EH (cell line): ENCODE measurements at regions not wholly inside any gene's neighbourhood (a gene's known extent, or its start where the extent isn't known, plus 50 kb on each side); places are given as distances from the start of the nearest gene placed in this dataset.
"Not testable (repeated sequence)": the region's sequence is repeated elsewhere in the genome, so short reads cannot be mapped to it uniquely, and the experiment has no call there.

ENCODE experiments used
- DNase-seq: peaks from one replicate; pipeline ENCODE4 v3.0.0-alpha.2; 2015; ENCODE audit warnings: low read depth

GRCh38 chr15:95693917-95694316 lies 636.6 kb upstream of the NR2F2 start:
- no peak for DNase-seq

DNA sequence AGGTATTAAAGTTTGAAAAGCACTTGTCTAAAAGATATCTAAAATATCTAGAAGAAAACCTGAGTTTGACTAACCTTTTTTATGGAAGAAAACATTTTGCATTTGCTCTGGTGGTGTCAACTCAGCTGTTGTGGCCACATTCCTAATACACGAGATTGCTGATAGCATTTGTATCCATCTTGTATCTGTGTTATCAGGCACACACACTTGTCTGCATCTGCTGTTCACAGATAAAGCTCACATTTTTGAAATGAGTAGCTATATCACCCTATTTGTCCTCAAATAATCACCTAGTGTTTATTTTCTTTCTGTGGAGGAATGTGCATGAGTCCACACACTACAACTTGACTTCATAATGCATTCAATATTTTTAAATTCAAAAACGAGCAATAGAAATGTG lies 632.3 kb upstream of the NR2F2 start:
- DNase-seq: peak; percentile 16

DNA sequence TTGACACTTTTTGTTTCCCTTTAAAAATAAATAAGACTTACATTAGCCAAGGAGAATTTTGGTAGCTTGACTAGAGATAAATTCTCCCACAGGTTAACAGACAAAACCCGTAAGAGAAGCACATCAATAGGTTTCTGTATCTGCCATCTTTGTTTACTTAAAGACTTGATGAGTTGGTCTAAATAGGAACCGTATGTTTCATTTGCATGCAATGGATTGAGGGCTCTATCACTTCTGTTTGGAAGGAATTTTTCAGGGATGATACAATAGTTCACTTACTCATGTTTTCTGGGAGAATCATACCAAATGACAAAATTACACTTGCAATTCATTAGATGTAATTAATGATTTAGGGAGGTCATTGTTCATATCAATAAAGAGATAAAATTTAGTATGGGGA lies 631.5 kb upstream of the NR2F2 start:
- peak; percentile 68 for DNase-seq

- DNase-seq: no peak
Observed at GRCh38 chr15:95699578-95699977, 630.9 kb upstream of the NR2F2 start.

DNA sequence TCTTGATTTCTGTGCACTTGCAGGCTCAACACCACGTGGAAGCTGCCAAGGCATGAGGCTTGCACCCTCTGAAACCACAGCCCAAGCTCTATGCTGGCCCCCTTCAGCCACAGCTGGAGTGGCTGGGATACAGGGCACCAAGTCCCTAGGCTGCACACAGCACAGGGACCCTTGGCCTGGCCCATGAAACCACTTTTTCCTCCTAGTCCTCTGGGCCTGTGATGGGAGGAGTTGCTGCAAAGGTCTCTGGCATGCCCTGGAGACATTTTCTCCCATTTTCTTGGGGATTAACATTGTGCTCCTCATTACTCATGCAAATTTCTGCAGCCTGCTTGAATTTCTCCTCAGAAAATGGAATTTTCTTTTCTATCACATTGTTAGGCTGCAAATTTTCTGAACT lies 629.8 kb upstream of the NR2F2 start:
- DNase-seq: not testable (repeated sequence)

- no peak for DNase-seq
Observed at GRCh38 chr15:95701410-95701809, 629.1 kb upstream of the NR2F2 start.

GRCh38 chr15:95709959-95710695 lies 620.4 kb upstream of the NR2F2 start:
- DNase-seq: no peak

DNA sequence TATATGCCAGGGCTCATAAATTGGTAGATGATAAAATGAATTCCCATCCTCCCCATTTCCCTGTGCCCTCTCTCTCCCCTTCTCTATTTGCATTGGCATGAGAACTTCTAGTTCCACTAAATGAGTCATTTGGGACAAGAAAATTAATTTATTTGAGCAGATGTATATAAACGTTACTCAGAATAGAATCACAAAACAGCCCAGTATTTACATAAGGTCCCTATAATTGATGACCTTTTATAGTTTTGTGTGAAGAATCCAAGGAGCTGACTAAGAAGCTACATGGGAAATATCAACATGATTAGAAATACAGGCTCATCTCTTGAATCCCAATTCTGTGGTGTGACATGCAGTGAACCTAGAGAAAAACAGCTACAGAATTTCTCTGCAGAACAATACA lies 617.7 kb upstream of the NR2F2 start:
- DNase-seq: peak; percentile 82

DNA sequence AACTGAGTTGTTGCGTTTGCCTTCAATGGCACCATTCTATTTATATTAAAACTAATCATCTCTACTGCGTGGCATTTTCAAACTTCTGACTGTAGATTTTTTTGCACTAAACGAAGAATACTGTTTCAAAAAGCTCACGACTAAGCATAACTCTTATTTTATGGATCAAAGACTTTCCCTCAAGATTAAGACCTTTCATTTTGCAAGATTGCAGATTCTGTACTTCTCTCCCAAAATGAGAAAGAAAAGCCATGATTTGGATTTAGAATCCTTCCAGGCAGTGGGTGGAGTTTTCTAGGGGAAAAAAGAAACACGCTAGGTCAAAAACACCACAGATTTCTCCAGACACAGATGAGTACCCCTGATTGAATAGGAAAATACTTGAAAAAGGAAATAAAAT lies 617.2 kb upstream of the NR2F2 start:
- no peak for DNase-seq

DNA sequence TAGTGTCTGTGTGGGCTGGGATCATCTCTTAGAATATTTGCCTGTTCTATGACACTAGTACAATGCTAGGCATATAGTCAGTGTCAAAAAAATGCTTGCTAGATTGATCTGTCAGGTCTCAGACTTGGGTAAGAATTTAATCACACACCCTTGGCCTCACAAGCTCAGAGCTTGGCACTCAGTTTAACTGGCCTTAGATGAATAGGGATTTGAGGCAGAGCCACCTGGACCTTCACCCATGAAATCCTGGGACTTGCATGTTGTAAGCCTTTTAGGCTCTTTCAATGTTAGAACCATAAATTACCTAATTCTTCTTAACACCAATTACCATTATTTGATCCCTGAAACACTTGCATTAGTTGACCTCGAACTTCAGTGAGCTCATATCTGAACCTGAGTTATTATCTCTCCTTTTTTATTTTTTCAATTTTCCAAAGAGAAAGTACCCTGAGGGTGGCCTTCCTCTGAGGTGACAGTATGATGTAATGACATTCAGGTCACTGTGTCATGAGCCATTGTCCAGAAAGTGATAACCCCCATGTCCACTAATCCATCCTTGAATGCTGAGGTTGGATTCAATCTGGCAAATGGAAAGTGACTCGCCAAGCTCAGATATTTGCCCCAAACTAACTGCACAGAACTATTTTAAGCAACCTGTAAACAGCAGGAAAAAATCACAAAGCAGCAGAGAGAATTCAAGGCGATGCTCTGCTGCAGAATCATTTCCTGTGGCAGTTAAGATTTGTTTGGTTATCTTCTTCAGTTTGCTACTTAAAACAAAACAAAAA lies 615.2 kb upstream of the NR2F2 start:
- DNase-seq: peak; percentile 54

GRCh38 chr15:95715906-95716656 lies 614.4 kb upstream of the NR2F2 start:
- DNase-seq: no peak

DNA sequence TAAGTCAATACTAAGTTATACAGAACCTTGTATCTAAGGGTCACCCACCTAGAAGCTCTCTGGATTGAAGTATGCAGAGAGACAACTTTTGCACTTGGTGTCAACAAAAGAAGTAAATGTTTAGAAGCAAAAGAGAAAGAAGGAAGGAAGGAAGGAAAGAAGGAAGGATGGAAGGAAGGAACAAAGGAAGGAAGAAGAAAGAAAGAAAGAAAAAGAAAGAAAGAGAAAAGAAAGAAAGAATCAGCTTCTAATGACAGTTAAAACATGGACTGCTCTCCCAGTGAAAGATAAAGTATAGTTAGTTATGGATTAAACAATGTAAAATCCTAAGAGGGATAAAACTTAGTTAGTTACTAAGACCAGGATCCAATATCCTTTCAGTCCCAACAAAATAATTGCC lies 613.8 kb upstream of the NR2F2 start:
- no peak for DNase-seq

DNA sequence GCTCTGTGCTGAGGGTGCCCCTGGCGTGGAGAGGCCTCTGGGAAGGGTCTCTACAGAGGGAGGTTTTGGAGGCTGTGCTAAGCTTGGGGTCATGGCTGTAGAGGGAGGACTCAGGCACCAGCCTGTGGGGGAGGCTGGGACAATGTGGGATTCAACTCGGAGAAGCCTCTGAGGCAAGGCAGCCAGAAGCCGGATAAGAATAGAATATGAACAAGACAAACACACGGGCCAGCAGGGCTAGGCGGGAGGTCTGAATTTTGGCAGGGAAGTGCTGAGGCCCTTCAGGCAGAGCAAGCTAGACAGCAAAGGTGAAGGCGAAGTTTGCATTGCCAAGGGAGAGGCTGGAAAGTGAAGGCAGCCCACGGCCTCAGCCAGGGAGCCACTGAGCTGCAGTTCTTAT lies 612.1 kb upstream of the NR2F2 start:
- no peak for DNase-seq

DNA sequence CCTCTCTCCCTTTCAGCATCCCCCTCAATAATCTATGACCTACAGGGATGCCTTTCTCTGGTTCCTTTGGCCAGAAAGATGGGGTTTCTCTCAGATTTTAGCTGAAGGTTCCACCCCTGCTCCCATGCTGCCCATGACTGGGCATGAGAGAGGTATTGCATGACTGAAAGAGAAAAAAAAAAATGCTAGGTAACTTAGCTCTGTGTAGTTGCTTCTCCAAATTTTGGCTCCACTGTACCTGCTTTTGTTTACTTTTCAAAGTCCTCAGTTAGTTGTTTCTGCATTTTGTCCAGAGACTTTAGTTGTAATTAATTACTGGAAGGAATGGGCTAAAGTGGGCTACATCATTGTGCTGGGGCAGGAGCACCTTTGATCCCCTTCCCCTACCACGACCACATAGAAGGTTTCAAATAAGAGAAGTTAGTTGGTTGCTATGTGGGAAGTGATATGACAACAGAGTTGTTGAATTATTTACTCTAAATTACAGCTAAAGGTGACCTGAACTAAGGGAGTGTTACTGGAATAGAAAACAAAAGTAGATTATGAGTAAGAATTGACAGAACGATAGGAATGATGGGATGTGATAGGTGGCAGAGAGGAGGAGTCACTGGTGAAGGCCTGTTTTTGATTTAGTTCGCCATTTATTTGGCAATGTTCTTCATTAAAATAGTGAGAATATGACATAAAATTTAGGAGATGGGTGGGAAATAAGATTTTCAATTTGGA lies 605.4 kb upstream of the NR2F2 start:
- DNase-seq: no peak

DNA sequence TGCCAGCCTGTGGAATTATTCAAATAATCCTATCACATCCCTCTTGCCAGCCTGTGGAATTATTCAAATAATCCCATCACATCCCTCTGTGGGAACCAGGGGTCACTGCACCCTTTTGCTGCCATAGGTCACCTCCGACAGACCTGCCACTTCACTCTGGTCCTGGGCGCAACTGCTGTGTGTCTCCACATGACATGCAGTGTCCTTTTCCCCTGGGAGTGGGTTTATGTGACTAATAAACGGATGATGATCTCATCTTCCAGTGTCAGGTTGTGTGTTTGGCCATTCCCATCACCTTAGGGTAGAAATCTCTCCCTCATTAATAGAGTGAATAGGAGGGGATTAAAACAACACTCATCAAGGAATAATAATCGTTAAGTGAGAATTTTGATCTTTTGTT lies 603.6 kb upstream of the NR2F2 start:
- no peak for DNase-seq

DNA sequence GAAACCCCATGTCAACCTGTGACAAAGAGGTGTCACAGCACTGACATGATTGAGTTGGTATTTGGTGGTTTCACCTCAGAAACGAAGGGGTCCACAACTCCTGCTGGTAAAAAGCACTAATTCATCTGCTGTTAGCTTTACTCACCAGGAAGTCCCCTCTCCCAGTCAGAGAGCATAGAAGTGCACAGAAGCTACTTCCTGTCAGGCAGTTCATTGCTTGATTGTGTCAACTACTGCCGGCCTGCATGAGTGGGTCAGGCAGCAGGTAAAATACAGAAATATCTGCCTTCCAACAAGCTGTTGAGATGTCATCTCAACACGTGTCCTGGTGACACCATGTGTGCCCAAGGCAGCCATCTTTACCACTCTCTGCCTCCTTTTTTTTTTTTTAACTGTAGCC lies 596.6 kb upstream of the NR2F2 start:
- no peak for DNase-seq

DNA sequence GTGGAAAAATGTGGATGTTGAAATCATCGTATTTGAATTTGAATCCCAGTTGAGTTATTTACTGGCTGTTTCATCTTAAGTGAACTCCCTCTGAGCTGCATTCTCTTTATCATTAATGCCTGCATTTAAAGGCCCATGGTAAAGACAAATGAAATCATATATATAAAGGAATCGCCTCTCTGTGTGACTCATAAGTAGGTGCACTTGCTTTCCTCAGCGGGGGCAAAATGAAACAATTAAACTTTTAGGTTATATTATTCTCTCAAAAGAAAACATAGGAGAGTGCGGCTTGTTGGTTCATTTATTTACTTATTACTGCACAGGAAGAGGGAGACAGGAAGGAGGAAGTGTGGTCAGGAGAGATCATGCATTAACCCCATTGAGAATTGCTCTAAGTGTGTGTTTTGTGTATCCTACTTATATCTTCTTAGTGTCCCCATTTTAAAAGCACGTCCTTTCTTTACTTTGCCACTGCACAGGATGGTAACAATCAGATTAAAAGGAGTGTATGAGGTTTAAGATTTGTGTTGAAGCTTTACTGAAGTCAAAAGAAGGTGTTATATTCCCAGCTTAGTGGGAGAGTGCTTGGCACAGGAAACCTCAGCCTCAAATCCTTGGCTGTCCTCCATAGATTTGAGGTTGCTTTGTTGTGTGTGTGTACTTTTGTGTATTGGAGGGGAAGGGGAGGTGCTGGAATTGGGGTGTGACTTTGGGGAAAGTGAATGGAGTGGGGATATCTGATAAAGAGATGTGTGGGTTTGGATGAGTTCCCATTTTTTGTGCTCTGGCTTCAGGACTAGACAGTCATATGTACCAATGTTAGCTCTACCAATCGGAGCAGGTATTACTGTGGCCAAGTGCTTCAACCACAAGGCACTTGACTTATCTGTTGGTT lies 595.8 kb upstream of the NR2F2 start:
- no peak for DNase-seq

DNA sequence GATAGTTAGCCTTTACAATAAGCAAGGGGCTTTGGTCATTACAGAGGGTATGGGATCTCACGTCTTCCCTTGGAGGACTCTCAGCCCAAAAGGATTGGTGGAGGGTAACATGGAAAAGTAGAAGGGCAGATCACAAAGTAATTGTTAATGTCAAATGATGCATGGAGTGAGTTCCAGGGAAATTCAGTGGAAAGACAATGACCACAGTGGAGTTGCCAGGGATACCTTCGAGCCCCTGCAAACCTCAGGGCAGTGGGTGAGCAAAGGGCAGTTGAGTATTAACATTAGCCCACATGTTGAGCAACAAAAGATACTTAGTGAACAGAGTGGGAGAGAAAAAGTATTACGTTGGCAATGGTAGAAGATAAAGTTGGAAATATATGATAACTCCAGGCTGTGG lies 593.4 kb upstream of the NR2F2 start:
- DNase-seq: no peak

GRCh38 chr15:95739131-95739530 lies 591.4 kb upstream of the NR2F2 start:
- no peak for DNase-seq

DNA sequence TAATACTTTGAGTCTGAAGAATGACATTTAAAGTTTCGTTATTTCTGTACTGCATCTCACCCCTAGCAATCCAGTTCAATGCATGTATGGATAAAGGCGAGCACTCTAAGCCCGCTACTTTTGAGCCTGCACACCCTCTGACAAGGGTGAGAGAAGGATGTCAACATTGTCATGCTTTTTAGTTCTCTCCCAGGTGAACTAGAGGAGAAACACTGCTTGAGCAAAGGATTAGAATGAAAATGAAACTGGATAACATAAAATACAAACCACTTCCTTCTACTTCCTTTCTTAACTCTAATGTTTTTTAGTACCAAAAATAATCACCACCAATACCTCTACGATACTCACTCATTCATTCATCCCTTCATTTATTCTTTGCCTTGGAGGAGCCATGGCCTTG lies 588.7 kb upstream of the NR2F2 start:
- DNase-seq: no peak

DNA sequence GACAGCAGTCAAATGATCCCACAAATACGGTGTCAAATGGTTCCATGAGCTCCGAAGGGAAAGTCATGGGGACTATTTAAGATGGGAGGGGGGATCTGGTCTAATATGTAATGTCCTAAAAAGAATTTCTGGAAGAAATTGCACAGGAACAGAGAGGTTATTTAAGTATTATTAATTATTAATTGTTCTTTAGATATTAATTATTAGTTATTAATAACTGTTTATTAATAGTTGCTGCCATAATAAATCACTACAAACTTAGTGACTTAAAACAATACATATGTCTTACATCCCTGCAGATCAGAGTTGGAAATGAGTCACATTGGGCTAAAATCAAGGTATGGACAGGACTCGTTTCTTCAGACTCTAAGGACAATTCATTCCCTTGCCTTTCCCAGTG lies 588.2 kb upstream of the NR2F2 start:
- DNase-seq: no peak
